GM06990 (cell line): ENCODE measurements at regions not wholly inside any gene's neighbourhood (a gene's known extent, or its start where the extent isn't known, plus 50 kb on each side); places are given as distances from the start of the nearest gene placed in this dataset.

ENCODE experiments used
- DNase-seq: peaks from one replicate; pipeline ENCODE4 v3.0.0-alpha.2; 2011; ENCODE audit not compliant: insufficient read length; ENCODE audit errors: extremely low read depth
- H3K27me3 ChIP-seq: replicated peaks from 2 replicates; pipeline ENCODE4 v1.6.0; 2011; ENCODE audit warnings: low read length; ENCODE audit not compliant: control insufficient read depth, insufficient read depth
- H3K36me3 ChIP-seq: 2 replicates; pipeline ENCODE4 v1.5.1; 2011; ENCODE audit warnings: low read length; ENCODE audit not compliant: control insufficient read depth, insufficient read depth
- H3K4me3 ChIP-seq: replicated peaks from 2 replicates; pipeline ENCODE4 v1.5.1; 2011; ENCODE audit warnings: low read depth, mild to moderate bottlenecking, control low read depth, low read length
- CTCF ChIP-seq: IDR thresholded peaks from 2 replicates; pipeline ENCODE4 v1.5.1; 2011; ENCODE audit warnings: low read length, control low read depth, mild to moderate bottlenecking, inconsistent platforms; ENCODE audit not compliant: insufficient read depth, poor library complexity, severe bottlenecking

GRCh38 chr10:4246881-4247358 lies 461.9 kb upstream of the KLF6 start:
- TF ChIP-seq CTCF, result no peak
- DNase-seq, result no peak

GRCh38 chr10:4243651-4244050 lies 458.6 kb upstream of the KLF6 start:
- Histone ChIP-seq H3K36me3 (no peaks in the 10 kb centered on the region), H3K4me3 (no peak overlapping the region), H3K27me3 (no peaks in the 10 kb centered on the region)
- no peak for TF ChIP-seq CTCF
- no peak for DNase-seq

More at GRCh38 chr10:4246881-4247358, 461.9 kb upstream of the KLF6 start:
- H3K27me3 ChIP-seq, result no peaks in the 10 kb centered on the region; the same call in 1 of the 2 replicates
- H3K4me3 ChIP-seq, result no peak overlapping the region
- no peaks in the 10 kb centered on the region for H3K36me3 ChIP-seq

GRCh38 chr10:4243169-4243568 lies 458.2 kb upstream of the KLF6 start:
- TF ChIP-seq CTCF, result no peak
- Histone ChIP-seq H3K4me3 (no peak overlapping the region), H3K27me3 (no peaks in the 10 kb centered on the region), H3K36me3 (no peaks in the 10 kb centered on the region)
- DNase-seq, result no peak

- Histone ChIP-seq H3K27me3 (no peaks in the 10 kb centered on the region), H3K4me3 (no peak overlapping the region), H3K36me3 (no peaks in the 10 kb centered on the region)
- no peak for TF ChIP-seq CTCF
- no peak for DNase-seq
These were observed 457.6 kb upstream of the KLF6 start for GRCh38 chr10:4242561-4243035.

- H3K27me3 ChIP-seq, result no peaks in the 10 kb centered on the region
- H3K36me3 ChIP-seq, result no peaks in the 10 kb centered on the region
- TF ChIP-seq CTCF, result no peak
- DNase-seq, result no peak
- H3K4me3 ChIP-seq, result no peak overlapping the region
These were observed 456.8 kb upstream of the KLF6 start for GRCh38 chr10:4241724-4242345.
